HEK293 (cell line): ENCODE measurements at regions not wholly inside any gene's neighbourhood (a gene's known extent, or its start where the extent isn't known, plus 50 kb on each side); places are given as distances from the start of the nearest gene placed in this dataset.

Source experiments
- CTCF ChIP-seq: fragments of 450-650 bp; formaldehyde crosslinking; IDR thresholded peaks from 2 replicates; pipeline ENCODE4 v1.5.1; 2016; ENCODE audit warnings: missing biosample characterization, missing genetic modification characterization
- HOXA7 ChIP-seq: sonication (generic); formaldehyde crosslinking; IDR thresholded peaks from 2 replicates; pipeline ENCODE4 v1.8.1; 2022; ENCODE audit warnings: missing genetic modification reagents, borderline replicate concordance
- KLF9 ChIP-seq: fragments of 450-650 bp; formaldehyde crosslinking; IDR thresholded peaks from 2 replicates; pipeline ENCODE4 v1.5.1; 2016; ENCODE audit warnings: missing biosample characterization, missing genetic modification characterization, low read depth
- SALL2 ChIP-seq: fragments of 450-650 bp; formaldehyde crosslinking; IDR thresholded peaks from 2 replicates; pipeline ENCODE4 v1.5.0; 2017; ENCODE audit warnings: missing biosample characterization, mild to moderate bottlenecking, missing genetic modification characterization, borderline replicate concordance
- ZBTB1 ChIP-seq: fragments of 450-650 bp; formaldehyde crosslinking; IDR thresholded peaks from 2 replicates; pipeline ENCODE4 v1.5.1; 2016; ENCODE audit warnings: missing biosample characterization, missing genetic modification characterization
- ZBTB10 ChIP-seq: fragments of 450-650 bp; formaldehyde crosslinking; IDR thresholded peaks from 2 replicates; pipeline ENCODE4 v1.5.1; 2016; ENCODE audit warnings: missing biosample characterization, missing genetic modification characterization
- ZNF23 ChIP-seq: fragments of 450-650 bp; formaldehyde crosslinking; IDR thresholded peaks from 2 replicates; pipeline ENCODE4 v1.5.1; 2016; ENCODE audit warnings: missing biosample characterization, missing genetic modification characterization, borderline replicate concordance
- ZNF558 ChIP-seq: fragments of 450-650 bp; formaldehyde crosslinking; IDR thresholded peaks from 2 replicates; pipeline ENCODE4 v1.5.1; 2016; ENCODE audit warnings: missing biosample characterization, missing genetic modification characterization
- ZNF660 ChIP-seq: fragments of 450-650 bp; IDR thresholded peaks from 2 replicates; pipeline ENCODE4 v1.5.1; 2018; ENCODE audit warnings: missing biosample characterization, mild to moderate bottlenecking, missing genetic modification characterization
- ZNF692 ChIP-seq: fragments of 450-650 bp; formaldehyde crosslinking; IDR thresholded peaks from 2 replicates; pipeline ENCODE4 v1.5.1; 2016; ENCODE audit warnings: missing biosample characterization, missing genetic modification characterization
- ZNF768 ChIP-seq: fragments of 450-650 bp; formaldehyde crosslinking; IDR thresholded peaks from 2 replicates; pipeline ENCODE4 v1.5.1; 2018; ENCODE audit warnings: missing biosample characterization, mild to moderate bottlenecking, missing genetic modification characterization
- TF ChIP-seq, protein P1 (sequence below): fragments of 450-650 bp; formaldehyde crosslinking; IDR thresholded peaks from 2 replicates; pipeline ENCODE4 v1.5.1; 2017; ENCODE audit warnings: missing biosample characterization, missing genetic modification characterization
- TF ChIP-seq, protein P2 (sequence below): fragments of 450-650 bp; formaldehyde crosslinking; IDR thresholded peaks from 2 replicates; pipeline ENCODE4 v1.5.1; 2016; ENCODE audit warnings: missing biosample characterization, missing genetic modification characterization, low read depth
- TF ChIP-seq, protein P3 (sequence below): fragments of 450-650 bp; formaldehyde crosslinking; IDR thresholded peaks from 2 replicates; pipeline ENCODE4 v1.5.1; 2016; ENCODE audit warnings: missing biosample characterization, missing genetic modification characterization

DNA sequence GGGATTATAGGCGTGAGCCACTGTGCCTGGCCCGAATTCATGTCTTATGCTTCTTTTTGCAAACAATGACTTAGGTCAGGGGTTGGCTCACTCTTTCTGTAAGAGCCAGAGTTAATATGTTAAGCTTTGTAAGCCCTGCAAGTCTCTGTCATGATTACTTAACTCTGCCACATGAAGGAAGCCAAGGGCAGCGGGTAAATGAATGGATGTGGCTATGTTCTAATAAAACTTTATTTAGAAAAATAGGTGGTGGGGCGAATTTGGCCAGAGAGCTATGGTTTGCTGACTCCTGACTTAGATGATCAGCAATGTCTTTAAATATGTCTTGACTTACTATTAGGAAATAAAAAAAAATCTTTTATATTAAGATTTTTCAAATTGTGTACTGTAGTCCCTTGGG lies 114.9 kb upstream of the ZFP64 start:
- TF ChIP-seq ZNF23 (no peak), ZBTB1 (tag by site-specific recombination) (no peak), CTCF (tag by site-specific recombination) (no peak), ZBTB10 (no peak), ZNF660 (no peak), SALL2 (tag by site-specific recombination) (no peak), ZNF692 (tag by site-specific recombination) (no peak), ZNF558 (no peak), KLF9 (tag by site-specific recombination) (no peak), ZNF768 (tag by site-specific recombination) (no peak), HOXA7 (no peak)
- TF ChIP-seq, protein P1, sequence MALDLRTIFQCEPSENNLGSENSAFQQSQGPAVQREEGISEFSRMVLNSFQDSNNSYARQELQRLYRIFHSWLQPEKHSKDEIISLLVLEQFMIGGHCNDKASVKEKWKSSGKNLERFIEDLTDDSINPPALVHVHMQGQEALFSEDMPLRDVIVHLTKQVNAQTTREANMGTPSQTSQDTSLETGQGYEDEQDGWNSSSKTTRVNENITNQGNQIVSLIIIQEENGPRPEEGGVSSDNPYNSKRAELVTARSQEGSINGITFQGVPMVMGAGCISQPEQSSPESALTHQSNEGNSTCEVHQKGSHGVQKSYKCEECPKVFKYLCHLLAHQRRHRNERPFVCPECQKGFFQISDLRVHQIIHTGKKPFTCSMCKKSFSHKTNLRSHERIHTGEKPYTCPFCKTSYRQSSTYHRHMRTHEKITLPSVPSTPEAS, result no peak
- TF ChIP-seq, protein P2, sequence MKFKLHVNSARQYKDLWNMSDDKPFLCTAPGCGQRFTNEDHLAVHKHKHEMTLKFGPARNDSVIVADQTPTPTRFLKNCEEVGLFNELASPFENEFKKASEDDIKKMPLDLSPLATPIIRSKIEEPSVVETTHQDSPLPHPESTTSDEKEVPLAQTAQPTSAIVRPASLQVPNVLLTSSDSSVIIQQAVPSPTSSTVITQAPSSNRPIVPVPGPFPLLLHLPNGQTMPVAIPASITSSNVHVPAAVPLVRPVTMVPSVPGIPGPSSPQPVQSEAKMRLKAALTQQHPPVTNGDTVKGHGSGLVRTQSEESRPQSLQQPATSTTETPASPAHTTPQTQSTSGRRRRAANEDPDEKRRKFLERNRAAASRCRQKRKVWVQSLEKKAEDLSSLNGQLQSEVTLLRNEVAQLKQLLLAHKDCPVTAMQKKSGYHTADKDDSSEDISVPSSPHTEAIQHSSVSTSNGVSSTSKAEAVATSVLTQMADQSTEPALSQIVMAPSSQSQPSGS (tag by site-specific recombination), result no peak
- TF ChIP-seq, protein P3, sequence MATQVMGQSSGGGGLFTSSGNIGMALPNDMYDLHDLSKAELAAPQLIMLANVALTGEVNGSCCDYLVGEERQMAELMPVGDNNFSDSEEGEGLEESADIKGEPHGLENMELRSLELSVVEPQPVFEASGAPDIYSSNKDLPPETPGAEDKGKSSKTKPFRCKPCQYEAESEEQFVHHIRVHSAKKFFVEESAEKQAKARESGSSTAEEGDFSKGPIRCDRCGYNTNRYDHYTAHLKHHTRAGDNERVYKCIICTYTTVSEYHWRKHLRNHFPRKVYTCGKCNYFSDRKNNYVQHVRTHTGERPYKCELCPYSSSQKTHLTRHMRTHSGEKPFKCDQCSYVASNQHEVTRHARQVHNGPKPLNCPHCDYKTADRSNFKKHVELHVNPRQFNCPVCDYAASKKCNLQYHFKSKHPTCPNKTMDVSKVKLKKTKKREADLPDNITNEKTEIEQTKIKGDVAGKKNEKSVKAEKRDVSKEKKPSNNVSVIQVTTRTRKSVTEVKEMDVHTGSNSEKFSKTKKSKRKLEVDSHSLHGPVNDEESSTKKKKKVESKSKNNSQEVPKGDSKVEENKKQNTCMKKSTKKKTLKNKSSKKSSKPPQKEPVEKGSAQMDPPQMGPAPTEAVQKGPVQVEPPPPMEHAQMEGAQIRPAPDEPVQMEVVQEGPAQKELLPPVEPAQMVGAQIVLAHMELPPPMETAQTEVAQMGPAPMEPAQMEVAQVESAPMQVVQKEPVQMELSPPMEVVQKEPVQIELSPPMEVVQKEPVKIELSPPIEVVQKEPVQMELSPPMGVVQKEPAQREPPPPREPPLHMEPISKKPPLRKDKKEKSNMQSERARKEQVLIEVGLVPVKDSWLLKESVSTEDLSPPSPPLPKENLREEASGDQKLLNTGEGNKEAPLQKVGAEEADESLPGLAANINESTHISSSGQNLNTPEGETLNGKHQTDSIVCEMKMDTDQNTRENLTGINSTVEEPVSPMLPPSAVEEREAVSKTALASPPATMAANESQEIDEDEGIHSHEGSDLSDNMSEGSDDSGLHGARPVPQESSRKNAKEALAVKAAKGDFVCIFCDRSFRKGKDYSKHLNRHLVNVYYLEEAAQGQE (tag by site-specific recombination), result no peak
